Heart right ventricle (tissue), 16 donors: ENCODE measurements at regions not wholly inside any gene's neighbourhood (a gene's known extent, or its start where the extent isn't known, plus 50 kb on each side); places are given as distances from the start of the nearest gene placed in this dataset.

ENCODE experiments used
- ATAC-seq, 8 donors: fragments of 200-7000 bp; cut with Tn5 transposase; one replicate each; pipeline ENCODE4 v1.9.1; 2020; ENCODE audit warnings: mild to moderate bottlenecking in 8 of 8, moderate library complexity in 8 of 8, moderate number of reproducible peaks in 1 of 8
- DNase-seq, 2 donors: peaks; one replicate each; pipeline ENCODE4 v3.0.0-alpha.2; 2020
- H3K27ac ChIP-seq, 10 donors: fragments of 200-600 bp; sonication (generic) in 2 of 10; one replicate each; pipeline versions ENCODE4 v1.5.0 to v1.8.0; 2020 to 2022; ENCODE audit warnings: mild to moderate bottlenecking in 3 of 10
- H3K27me3 ChIP-seq, 7 donors: fragments of 200-600 bp; one replicate each; pipeline ENCODE4 v1.8.0; 2021 to 2022; ENCODE audit warnings: mild to moderate bottlenecking in 2 of 7
- H3K36me3 ChIP-seq, 9 donors: fragments of 200-600 bp; sonication (generic) in 1 of 9; one replicate each; pipeline versions ENCODE4 v1.5.0 to v1.8.0; 2020 to 2022; ENCODE audit warnings: mild to moderate bottlenecking in 2 of 9
- H3K4me1 ChIP-seq, 9 donors: fragments of 200-600 bp; sonication (generic) in 1 of 9; one replicate each; pipeline versions ENCODE4 v1.5.0 to v1.8.0; 2020 to 2022; ENCODE audit warnings: mild to moderate bottlenecking in 4 of 9
- H3K4me3 ChIP-seq, 10 donors: fragments of 200-600 bp; sonication (generic) in 2 of 10; one replicate each; pipeline versions ENCODE4 v1.5.0 to v1.8.0; 2020 to 2022; ENCODE audit warnings: mild to moderate bottlenecking in 7 of 10, moderate library complexity in 2 of 10
- H3K9me3 ChIP-seq, 11 donors: fragments of 200-600 bp in 10 of 11; sonication (generic) in 2 of 11; one replicate each; pipeline versions ENCODE4 v1.5.0 to v1.8.0; 2013 to 2022; ENCODE audit warnings: mild to moderate bottlenecking in 2 of 11, control low read depth in 1 of 11, moderate library complexity in 1 of 11
- WGBS, 2 donors: extraction: QIAGEN DNeasy Blood & Tissue Kit; methylation state at CpG; one replicate each; pipeline ENCODE4 v1.1.7; 2013; ENCODE audit warnings: inconsistent platforms in 1 of 2; 5-methylcytosine and 5-hydroxymethylcytosine counted together
- intact Hi-C, 10 donors: fragments of 100-400 bp; cut with DNase I; formaldehyde crosslinking; loops; one replicate each; pipeline versions ENCODE4 v1.11.1 to v1.14.2; 2022
- TF ChIP-seq, protein P1 (sequence below), 9 donors: fragments of 200-600 bp; sonication (generic) in 2 of 9; IDR thresholded peaks; one replicate each; pipeline versions ENCODE4 v1.5.0 to v1.8.0; 2021 to 2022; ENCODE audit warnings: antibody characterized with exemption in 9 of 9, mild to moderate bottlenecking in 5 of 9, moderate library complexity in 1 of 9
- donor health status: Arrhythmogenic right ventricular cardiomyopathy.
- donor health status: ischemic (EF 13 %, LVEDD 7.1; RV severe dilation, severe dysfunction).
- donor health status: healthy with polysubstance abuse.
- donor health status: DM: no; HTN: yes; CAD: no.
- donor health status: DM: no; HTN: no; CAD: no.
- donor health status: ischemic (EF 25% LVEDD 6.9; RV normal size, moderate dysfunction).
- donor health status: ischemic (EF 25% LVEDD 5.7; RV mildly dilated, moderate dysfunction).
- donor health status: healthy.
- donor health status: DM: yes; HTN: yes; CAD: no.
- donor health status: Ischemic cardiomyopathy.
- donor health status: ischemic (EF 35%, LVEDD 5.7; RV mildly dilated, moderate dysfunction).
- donor health status: nonischemic (EF 11% LVEDD 7.7; RV severe dilation, severe dysfunction).
- donor health status: DM: yes; HTN: yes; CAD: no.
- donor health status: PGD.
- donor health status: ischemic (EF 29% LVEDD 5.4; RV normal size, mild dysfunction).
- donor health status: nonischemic (EF 23%, LVEDD 6.1; RV moderate dilation, normal function).

DNA sequence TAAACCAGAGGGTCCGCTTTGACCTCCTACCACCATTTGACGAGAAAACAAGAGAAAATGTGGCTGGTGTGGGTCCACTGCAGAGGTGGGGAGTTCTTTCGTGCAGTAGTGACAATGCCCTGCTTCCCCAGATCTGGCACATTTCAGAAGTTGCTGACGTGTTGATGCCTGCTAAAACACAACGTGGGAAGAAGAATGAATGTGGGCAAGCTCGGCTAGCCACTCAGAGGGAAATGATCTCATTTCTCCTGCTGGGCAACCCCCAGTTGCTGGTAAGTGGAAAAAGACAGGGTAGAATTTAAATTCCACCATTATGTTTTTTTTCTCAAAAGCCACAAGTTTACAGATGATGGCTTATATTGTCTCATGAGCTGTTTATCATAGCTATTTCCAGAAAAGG, 77.9 kb downstream of the LUZP4 start:
- Histone ChIP-seq H3K27me3 (peaks cover 0 to 74% (median 0%) of the 10 kb centered on the region in 7 donors), H3K4me1 (peaks cover 0 to 8% (median 0%) of the 10 kb centered on the region in 9 donors), H3K27ac (no peak overlapping the region), H3K9me3 (no peaks in the 10 kb centered on the region), H3K36me3 (no peaks in the 10 kb centered on the region), H3K4me3 (no peak overlapping the region)
- TF ChIP-seq, protein P1, sequence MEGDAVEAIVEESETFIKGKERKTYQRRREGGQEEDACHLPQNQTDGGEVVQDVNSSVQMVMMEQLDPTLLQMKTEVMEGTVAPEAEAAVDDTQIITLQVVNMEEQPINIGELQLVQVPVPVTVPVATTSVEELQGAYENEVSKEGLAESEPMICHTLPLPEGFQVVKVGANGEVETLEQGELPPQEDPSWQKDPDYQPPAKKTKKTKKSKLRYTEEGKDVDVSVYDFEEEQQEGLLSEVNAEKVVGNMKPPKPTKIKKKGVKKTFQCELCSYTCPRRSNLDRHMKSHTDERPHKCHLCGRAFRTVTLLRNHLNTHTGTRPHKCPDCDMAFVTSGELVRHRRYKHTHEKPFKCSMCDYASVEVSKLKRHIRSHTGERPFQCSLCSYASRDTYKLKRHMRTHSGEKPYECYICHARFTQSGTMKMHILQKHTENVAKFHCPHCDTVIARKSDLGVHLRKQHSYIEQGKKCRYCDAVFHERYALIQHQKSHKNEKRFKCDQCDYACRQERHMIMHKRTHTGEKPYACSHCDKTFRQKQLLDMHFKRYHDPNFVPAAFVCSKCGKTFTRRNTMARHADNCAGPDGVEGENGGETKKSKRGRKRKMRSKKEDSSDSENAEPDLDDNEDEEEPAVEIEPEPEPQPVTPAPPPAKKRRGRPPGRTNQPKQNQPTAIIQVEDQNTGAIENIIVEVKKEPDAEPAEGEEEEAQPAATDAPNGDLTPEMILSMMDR (IDR thresholded peaks at IDR 0.05), result no peak
- intact Hi-C loops, result loop anchor here in 1 of 10 donors (10.0 kb wide), 1 partner anchor 87 kb away; no protein-coding TSS in a partner anchor
- WGBS, 2 donors, result 68 to 70% methylated on average over 6 of the region's 6 CpGs
- no peak for ATAC-seq
- no peak for DNase-seq

DNA sequence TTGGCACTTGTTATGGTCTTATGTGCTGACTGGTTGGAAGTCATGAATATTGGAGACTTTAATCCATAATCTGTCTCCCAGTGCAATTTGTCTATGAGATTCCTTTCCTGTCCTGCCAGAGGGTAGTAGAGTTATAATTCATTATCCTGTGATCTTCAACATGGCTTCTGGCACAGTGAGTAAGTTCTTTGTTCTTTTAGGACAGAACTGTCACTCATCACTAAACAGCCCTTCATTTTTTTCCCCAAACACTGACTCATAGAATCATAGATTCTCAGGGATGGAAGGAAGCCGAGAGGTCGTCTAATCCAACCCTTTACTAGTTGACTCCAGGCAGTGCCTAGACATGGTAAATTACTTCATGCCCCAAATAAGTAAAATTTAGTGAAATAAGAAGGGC, 78.4 kb downstream of the LUZP4 start:
- ATAC-seq (no peak), DNase-seq (no peak)
- intact Hi-C loops, result loop anchor here in 1 of 10 donors (10.0 kb wide), 1 partner anchor 87 kb away; no protein-coding TSS in a partner anchor
- peaks cover 0 to 12% (median 0%) of the 10 kb centered on the region in 9 donors for H3K4me1 ChIP-seq
- H3K4me3 ChIP-seq, result no peak overlapping the region
- no peak overlapping the region for H3K27ac ChIP-seq
- peaks cover 0 to 71% (median 0%) of the 10 kb centered on the region in 7 donors for H3K27me3 ChIP-seq
- H3K36me3 ChIP-seq, result no peaks in the 10 kb centered on the region
- TF ChIP-seq, protein P1 (IDR thresholded peaks at IDR 0.05), result no peak
- WGBS, 2 donors, result 80 to 89% methylated on average over 2 of the region's 2 CpGs
- no peaks in the 10 kb centered on the region for H3K9me3 ChIP-seq

DNA sequence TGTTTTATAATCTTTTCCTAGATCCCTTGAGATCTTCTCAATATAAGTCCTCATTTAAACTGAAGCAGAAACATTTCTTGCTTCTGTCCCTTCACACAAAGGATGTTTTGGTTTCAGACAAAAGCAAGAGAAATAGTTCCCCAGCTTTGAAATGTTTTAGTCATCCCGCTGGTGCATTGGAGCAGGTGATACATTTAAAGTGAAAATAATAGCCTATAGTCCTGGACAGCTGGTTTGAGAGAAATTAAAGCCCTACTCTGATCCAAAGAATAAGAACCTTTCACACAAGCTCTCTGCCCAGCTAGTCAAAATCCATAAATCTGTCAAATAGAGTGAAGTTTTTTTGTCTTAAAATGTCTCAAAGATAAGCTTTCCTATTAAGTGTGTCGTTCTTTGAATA, 79.4 kb downstream of the LUZP4 start:
- Histone ChIP-seq H3K36me3 (no peaks in the 10 kb centered on the region), H3K27ac (no peak overlapping the region), H3K9me3 (no peaks in the 10 kb centered on the region), H3K4me3 (no peak overlapping the region), H3K27me3 (peaks cover 0 to 68% (median 0%) of the 10 kb centered on the region in 7 donors), H3K4me1 (peaks cover 0 to 12% (median 0%) of the 10 kb centered on the region in 9 donors)
- no peak for ATAC-seq
- DNase-seq, result no peak
- WGBS, 2 donors, result 81 to 93% methylated on average over 2 of the region's 2 CpGs
- intact Hi-C loops, result loop anchor here in 1 of 10 donors (10.0 kb wide), 1 partner anchor 86 kb away; no protein-coding TSS in a partner anchor
- TF ChIP-seq, protein P1 (IDR thresholded peaks at IDR 0.05), result no peak

DNA sequence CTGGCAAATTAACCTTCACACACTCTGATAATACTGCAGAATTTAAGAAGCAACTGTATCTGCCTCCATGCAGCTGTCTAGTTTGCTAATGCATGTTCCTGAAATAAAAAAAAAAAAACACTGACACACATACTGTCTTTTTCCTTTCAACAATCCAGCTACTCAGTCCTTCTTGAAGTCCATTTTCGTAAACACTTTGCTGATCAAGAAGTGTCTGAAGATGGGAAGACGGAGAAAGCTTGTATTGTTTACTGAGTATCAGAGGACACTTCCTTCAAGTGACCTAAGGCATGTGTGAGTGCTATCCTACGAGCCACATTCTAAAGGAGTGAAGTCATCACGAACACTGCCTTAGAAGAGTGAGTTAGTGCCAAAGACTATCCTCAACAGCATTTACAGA, 82.6 kb downstream of the LUZP4 start:
- Histone ChIP-seq H3K4me1 (peaks cover 0 to 12% (median 0%) of the 10 kb centered on the region in 9 donors), H3K9me3 (peaks cover 0 to 10% (median 0%) of the 10 kb centered on the region in 11 donors), H3K27ac (peak overlapping the region in 2 of 10 donors; percentile 16 to 44), H3K36me3 (no peaks in the 10 kb centered on the region), H3K27me3 (peaks cover 0 to 62% (median 0%) of the 10 kb centered on the region in 7 donors), H3K4me3 (no peak overlapping the region)
- 31 to 42% methylated on average over 4 of the region's 4 CpGs for WGBS, 2 donors
- intact Hi-C loops, result no loop called here
- ATAC-seq, result peak in 5 of 8 donors; percentile 61 to 77 (median 67)
- no peak for DNase-seq
- TF ChIP-seq, protein P1 (IDR thresholded peaks at IDR 0.05), result no peak
